ENCODE measurements at regions not wholly inside any gene's neighbourhood (a gene's known extent, or its start where the extent isn't known, plus 50 kb on each side); places are given as distances from the start of the nearest gene placed in this dataset.

- no peak for TF ChIP-seq CTCF (IDR thresholded peaks at IDR 0.05)
- no peak for TF ChIP-seq POLR2AphosphoS5 (IDR thresholded peaks at IDR 0.05; ENCODE audit: insufficient read depth in 1 of 2, low read depth in 1 of 2)
Measured at GRCh38 chr6:137692806-137693205, 174.3 kb upstream of the TNFAIP3 start.

Measured in vagina (tissue), 2 donors.